GM21423 (cell line): ENCODE measurements at regions not wholly inside any gene's neighbourhood (a gene's known extent, or its start where the extent isn't known, plus 50 kb on each side); places are given as distances from the start of the nearest gene placed in this dataset.

Experiments used
- ATAC-seq: cut with Tn5 transposase; IDR thresholded peaks from one replicate; pipeline ENCODE4 v1.9.1; 2021; ENCODE audit warnings: mild to moderate bottlenecking, moderate library complexity; ENCODE audit not compliant: unreplicated experiment

GRCh38 chr16:31700530-31701388 lies 172.8 kb upstream of the ZNF267 start:
- peak; percentile 58 for ATAC-seq

- ATAC-seq, result no peak
Measured at GRCh38 chr16:31701734-31702133, 171.9 kb upstream of the ZNF267 start.

- ATAC-seq, result no peak
Measured at GRCh38 chr16:31702796-31703195, 170.8 kb upstream of the ZNF267 start.

- no peak for ATAC-seq
Measured at GRCh38 chr16:31703526-31704128, 170.0 kb upstream of the ZNF267 start.

- ATAC-seq, result no peak
Measured at GRCh38 chr16:31704138-31704537, 169.5 kb upstream of the ZNF267 start.

- ATAC-seq, result no peak
Measured at GRCh38 chr16:31705371-31705770, 168.2 kb upstream of the ZNF267 start.

DNA sequence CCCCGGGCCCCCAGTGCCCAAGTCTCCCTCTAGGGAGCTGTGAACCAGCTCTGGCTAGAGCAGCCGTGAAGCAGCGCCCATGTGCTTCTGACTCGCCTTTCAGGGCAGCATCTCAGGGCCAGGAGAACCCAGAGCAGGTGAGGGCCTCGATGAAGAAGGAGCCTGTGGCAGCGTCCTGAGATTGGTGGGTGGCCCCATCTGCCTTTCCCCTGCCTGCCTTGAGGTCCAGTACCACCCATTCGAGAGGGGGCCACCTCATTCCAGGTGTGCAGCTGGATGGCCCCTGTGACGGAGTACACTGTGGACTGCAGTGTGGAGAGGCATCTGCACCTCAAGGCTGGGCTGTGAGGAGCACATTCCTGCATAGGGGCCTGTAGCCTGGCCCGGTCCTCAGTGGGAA lies 167.3 kb upstream of the ZNF267 start:
- ATAC-seq, result no peak

DNA sequence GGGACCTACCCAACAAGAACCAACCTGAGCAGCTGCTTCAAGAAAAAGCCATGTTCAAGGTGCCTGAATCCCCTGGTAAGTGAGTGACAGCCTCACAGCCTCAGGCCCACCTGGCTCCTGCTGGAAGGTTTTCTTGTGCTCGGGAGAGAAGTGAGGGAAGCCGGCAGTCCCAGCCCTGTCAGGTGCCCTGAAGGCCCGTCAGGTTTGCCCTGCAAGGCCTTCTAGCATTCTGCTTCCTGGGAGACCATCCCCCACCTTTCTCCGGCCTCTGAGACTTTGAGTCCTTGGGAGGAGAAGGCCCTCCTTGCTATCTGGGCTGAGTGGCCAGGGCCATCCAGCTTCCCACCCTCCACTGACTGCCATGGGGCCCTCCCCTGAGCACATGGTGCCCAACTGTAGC lies 166.7 kb upstream of the ZNF267 start:
- ATAC-seq, result no peak

DNA sequence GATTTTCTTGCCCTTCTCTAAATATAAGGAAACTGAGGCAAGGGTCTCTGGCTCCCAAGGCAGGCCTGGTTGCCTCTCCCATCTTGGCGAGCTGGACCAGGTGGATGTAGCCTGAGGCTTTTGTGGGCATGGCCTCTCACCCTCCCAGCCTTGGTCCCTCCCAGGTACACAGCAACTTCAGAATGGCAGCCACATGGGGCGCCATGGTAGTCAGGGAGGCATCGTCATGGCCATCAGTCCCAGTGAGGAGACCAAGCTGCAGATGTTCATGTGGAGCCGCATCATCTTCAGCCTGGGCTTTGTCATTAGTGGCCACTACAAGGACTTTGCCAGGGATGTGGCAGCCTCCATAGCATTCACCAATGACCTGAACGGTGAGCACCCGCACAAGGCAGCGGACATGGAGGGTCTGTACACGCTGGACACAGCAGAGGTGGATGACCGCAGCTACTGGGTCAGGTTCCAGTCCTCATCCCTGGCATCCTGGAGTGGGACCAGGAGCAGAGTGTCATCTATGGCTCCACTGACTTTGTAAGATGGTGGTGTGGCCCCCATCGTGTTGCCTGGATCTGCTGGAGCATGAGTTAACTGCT lies 165.8 kb upstream of the ZNF267 start:
- ATAC-seq, result no peak

DNA sequence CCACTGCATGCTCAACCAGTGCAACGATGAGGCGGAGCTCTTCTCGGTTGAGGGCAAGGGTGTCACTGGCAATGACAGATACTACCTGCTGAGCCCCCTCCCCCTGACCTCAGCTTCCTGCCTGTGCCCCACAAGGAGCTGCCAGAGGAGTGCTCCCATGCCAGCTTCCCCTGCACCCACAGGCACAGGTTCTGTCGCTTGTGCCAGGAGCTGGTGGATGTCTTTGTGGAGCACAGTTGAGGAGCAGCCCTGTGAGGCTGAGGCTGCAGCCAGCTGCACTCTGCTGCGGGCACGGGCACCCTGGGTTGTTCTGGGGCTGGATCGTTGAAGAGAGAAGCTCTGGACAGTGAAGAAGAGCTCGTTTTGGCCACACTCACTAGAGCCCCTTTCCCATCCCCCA lies 165.3 kb upstream of the ZNF267 start:
- ATAC-seq, result no peak

DNA sequence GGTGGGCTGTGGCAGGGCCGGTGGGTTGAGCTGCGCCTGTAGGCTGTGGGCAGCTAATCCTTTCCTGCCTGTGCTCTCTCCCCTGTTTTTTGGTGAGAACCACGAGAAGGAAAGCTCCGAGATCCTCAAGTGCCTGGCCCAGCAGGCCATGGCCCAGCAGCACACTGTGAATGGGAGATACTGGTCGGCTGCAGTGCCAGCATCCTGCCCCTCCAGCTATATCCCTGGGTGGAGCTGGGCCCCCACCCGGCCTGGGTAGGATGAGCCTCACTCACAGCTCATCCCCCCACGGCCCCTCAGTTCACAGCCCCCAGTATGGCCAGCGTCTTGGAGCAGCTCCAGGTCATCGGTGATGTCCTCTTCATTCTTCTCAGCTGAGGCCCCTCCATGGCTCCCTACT lies 164.4 kb upstream of the ZNF267 start:
- ATAC-seq, result no peak

DNA sequence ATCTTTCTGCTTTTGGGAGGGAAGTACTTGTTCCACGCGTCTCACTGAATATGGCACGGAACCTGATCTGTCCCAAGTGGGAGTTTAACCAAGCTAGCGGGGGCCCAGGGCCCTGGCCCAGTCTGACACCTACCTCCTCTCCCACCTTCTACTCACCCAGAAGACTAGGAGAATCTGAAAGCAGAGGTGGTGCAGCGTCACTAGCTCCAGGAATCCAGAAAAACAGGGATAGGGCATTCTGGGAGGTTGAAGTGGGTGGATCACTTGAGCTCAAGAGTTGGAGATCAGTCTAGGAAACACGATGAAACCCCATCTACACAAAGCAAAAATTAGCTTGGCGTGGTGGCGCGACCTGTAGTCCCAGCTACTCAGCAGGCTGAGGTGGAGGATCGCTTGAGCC lies 163.5 kb upstream of the ZNF267 start:
- ATAC-seq, result no peak

- ATAC-seq, result no peak
Measured at GRCh38 chr16:31710880-31711279, 162.7 kb upstream of the ZNF267 start.

DNA sequence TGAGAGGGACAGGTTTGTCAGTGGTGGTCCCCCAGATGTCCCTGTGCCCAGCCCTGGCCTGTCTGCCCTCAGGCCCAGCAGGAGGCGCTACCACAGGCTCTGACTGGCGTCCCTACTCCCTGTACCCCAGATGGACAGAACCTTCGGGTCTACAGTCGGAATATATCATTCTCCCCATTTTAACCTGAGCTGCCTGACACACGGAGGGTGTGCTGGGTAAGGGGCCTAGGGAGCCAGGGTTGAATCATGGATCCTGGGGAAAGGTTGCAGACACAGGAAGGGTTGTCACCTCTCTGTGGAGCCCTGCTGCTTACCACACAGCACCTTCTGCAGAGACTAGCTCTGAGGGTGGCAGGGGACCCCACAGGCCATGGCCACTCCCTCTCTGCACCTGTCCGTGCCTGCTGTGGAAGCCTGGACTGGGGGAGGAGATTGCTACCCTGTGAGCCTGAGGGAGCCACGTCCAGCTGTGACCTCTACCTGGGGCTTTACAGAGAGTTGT lies 162.2 kb upstream of the ZNF267 start:
- no peak for ATAC-seq

DNA sequence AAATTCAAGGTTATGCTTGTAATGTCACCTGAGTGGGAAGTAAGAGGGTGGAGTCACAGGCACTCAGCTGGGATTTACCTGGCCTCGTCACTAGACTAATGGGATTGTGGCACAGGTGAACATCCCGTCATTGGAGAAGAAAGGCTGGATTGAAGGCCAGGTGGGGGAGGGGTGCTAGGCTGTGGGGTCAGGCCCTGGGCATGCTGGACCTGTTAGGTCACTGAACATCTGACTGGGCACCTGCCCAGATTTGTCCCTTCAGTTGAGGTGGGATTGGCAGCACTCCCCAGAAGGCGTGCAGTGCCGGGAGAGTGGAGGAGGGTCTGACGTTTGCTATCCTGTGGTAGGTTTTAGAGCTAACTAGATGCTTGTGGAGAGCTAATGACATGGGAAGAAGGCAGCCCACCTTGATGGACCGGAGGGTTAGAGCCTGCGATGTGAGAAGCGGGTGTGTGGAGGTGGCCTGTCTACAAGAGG lies 161.5 kb upstream of the ZNF267 start:
- no peak for ATAC-seq

GRCh38 chr16:31713071-31713944 lies 160.3 kb upstream of the ZNF267 start:
- peak; percentile 92 for ATAC-seq

GRCh38 chr16:31713945-31714902 lies 159.4 kb upstream of the ZNF267 start:
- no peak for ATAC-seq

DNA sequence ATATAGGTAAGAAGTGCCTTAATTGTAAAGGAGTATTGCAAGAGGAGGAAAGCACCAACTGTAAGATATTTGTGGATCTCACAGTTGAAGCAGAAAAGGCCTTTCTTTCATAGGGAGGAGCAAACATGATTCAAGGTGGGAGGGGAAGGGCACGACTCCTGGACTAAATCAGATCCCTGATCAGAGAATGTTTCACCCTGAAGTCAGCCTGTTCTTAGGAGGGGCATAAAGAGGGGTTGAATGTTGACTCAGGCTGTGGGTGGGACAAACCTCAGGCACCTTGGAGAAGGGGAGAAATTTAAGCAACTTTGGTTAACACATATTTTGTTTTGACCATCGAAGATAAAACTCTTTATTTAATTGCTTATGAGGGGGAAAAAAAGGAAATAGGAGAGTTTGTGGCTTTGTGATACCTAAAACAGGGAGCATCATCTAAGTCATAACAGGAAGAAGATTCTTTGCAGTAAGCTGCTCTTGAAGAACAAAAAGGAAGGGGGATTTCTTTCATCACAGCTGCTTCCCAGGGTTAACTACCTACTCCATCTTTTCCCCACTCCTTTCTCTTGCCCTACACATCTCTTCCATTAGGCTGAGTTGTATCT lies 158.6 kb upstream of the ZNF267 start:
- no peak for ATAC-seq

DNA sequence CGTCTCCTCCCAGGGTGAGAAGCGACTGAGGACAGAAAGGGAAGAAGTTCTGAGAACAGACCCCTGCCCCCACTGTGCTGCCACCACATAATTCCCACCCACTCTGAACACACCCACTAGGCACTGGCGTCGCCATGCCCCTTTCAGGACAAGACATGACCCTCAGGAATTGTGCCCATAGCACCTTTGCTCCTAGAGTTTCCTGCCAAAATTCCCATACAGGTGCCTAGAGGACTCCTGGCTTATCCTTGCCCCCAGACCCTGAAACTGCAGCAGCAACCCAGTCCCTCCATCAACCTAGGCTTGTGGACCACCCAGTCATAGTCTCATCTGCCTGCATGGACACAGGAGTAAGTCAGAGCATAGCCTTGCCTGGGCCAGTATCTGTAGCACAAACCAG lies 157.7 kb upstream of the ZNF267 start:
- ATAC-seq, result no peak
